HG02840 (cell line): ENCODE measurements at regions not wholly inside any gene's neighbourhood (a gene's known extent, or its start where the extent isn't known, plus 50 kb on each side); places are given as distances from the start of the nearest gene placed in this dataset.

Experiments used
- ATAC-seq: cut with Tn5 transposase; IDR thresholded peaks from one replicate; pipeline ENCODE4 v1.9.1; 2021; ENCODE audit warnings: mild to moderate bottlenecking, moderate library complexity, moderate number of reproducible peaks; ENCODE audit not compliant: unreplicated experiment, low FRiP score

DNA sequence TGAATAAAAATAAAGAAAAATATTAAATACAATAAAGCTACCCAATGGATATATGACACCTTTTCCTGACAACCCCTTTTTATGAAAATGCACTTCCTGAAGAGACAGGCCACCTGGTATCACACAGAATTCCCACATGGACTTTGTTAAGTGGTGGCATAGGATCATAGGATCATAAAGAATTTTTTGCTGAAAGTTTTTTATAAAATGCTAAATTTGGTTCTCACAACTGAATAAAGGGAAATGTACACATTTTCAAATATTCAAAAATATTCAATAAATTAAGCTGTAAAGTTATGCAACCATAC is 102.5 kb upstream of the ROBO1 start:
- ATAC-seq, result no peak

- ATAC-seq, result no peak
Measured at GRCh38 chr3:79869461-79870312, 101.9 kb upstream of the ROBO1 start.

GRCh38 chr3:79866162-79866561 is 98.4 kb upstream of the ROBO1 start:
- no peak for ATAC-seq

DNA sequence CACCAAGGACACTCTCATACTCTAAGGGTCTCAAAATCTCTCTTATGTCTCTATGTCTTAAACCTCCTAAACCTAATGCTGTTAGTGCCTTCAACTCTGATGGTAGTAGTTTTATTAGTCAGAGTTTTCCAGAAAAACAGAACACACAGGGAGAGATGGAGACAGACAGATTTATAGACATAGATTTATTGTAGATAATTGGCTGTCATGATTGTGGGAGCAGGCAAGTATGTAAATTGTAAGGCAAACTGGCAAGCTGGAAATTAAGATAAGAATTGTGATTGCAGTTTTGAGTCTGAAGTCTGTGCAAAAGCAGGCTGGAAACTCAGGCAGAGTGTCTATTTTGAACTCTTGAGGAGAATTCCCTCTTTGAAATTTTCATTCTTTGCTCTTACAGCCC is 96.3 kb upstream of the ROBO1 start:
- ATAC-seq, result no peak

DNA sequence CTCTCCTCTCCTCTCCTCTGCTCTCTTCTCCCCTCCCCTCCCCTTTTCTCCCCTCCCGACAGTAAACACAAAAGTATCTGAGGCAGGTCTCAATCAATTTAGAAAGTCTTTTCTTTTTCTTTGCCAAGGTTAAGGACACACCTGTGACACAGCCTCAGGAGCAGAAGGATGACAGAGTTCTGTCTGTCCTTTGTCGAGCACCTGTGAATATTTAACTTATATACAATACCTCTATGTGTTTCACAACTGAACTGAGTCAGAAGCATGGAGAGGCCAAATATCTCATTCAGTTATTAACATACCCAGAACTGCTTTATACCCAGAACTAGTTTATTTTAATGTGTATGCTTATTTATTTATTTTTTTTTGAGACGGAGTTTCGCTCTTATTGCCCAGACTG is 81.1 kb upstream of the ROBO1 start:
- ATAC-seq, result no peak

GRCh38 chr3:79847928-79848327 is 80.1 kb upstream of the ROBO1 start:
- no peak for ATAC-seq

- no peak for ATAC-seq
Measured at GRCh38 chr3:79846148-79846933, 78.5 kb upstream of the ROBO1 start.

- no peak for ATAC-seq
Measured at GRCh38 chr3:79845546-79845945, 77.7 kb upstream of the ROBO1 start.

- ATAC-seq, result no peak
Measured at GRCh38 chr3:79844176-79844575, 76.4 kb upstream of the ROBO1 start.

DNA sequence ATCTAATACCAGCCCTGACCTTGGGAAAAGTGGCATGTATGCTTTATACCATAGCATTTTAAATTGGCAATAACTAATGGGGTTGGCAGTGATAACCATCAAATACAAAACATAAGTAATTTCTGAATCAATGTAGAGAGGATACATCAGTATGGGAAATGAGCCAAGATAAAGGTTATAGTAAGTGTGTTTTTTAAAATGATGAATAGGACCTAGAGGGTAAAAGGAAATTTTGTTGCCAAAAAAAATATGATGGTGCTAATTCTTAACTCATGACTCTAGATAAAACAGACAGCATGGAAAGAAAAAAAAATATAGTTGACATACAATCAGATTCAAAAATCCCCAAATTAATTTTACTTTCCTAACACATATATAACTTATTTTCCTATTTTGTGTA is 75.4 kb upstream of the ROBO1 start:
- ATAC-seq, result no peak

DNA sequence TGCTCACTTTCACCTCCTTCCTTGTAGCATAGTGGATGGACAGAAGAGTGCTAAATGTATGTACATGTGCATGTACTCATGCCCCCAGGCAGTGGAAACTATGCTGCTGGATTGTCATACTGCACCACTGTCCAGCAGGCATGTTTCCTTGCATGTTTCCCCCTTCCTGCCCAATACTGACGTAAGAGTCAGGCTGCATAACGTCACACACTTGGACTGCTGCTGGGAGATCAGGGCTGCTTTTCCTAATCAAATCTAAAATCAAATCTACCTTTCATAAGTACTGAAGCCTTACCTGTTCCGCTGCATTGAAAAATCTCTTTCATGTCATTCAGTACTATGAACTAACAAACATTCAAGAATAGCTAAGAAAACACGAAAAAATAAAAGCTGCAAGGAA is 67.9 kb upstream of the ROBO1 start:
- no peak for ATAC-seq

- ATAC-seq, result no peak
Measured at GRCh38 chr3:79824166-79824565, 56.4 kb upstream of the ROBO1 start.

GRCh38 chr3:79822076-79822475 is 54.3 kb upstream of the ROBO1 start:
- no peak for ATAC-seq

DNA sequence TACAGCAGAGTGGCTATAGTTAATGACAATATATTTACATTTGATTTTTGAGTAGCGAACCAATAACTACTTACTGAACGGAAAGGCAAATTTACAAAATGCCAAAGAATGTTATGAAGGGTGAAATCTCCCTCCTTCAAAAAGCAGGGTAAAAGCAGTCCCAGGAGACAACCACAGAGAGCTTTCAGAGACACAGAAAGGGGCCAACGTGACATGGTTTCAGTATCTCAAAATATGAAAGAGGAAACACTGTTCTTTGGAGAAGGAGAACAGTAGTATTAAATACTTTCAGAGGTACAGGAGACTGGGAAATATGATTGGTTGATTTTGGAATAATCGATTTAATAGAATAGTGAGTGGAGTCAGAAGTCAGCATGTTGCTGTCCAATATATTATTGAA is 52.3 kb upstream of the ROBO1 start:
- ATAC-seq, result no peak

DNA sequence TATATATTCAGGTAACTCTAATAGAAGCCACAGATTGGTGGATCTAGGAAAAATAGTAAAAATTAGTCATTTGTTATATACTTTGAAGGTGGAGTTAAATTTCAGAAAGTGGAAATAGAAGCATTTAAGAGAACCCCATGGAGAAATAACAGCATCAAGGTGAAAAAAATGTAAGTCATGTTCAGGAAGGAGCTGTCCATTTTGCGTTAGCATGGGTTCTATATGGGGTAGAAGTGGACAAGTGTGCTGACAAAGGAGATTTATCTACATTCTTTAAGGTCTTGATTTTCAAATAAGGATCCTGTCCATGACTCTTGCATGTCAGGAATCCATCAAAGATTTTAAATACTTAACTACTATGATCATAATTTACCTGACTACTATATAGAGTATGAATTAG is 50.2 kb upstream of the ROBO1 start:
- ATAC-seq, result no peak
